SK-N-SH (cell line): ENCODE measurements at regions not wholly inside any gene's neighbourhood (a gene's known extent, or its start where the extent isn't known, plus 50 kb on each side); places are given as distances from the start of the nearest gene placed in this dataset.

Experiments used
- CTCF ChIA-PET: fragments of 300-600, 350-600 bp; formaldehyde crosslinking; extraction: SDS; loops from one replicate; lab custom pipeline; 2021; lab: Yijun Ruan, JAX
- POLR2A ChIA-PET: fragments of 350-600 bp; sonication (Branson Sonifier 250); formaldehyde crosslinking; extraction: SDS; loops from one replicate; lab custom pipeline; 2020; ENCODE audit warnings: antibody characterized with exemption, inconsistent platforms; lab: Yijun Ruan, JAX
- DNase-seq: peaks from one replicate; pipeline ENCODE4 v3.0.0; 2012
- H2AFZ ChIP-seq: fragments of 200-600 bp; sonication (generic); 2 replicates; pipeline ENCODE4 v1.8.1; 2016; ENCODE audit warnings: antibody characterized with exemption, mild to moderate bottlenecking, low read depth
- H3F3A ChIP-seq: fragments of 200-600 bp; sonication (generic); replicated peaks from 2 replicates; pipeline ENCODE3; 2016; ENCODE audit warnings: antibody characterized with exemption, mild to moderate bottlenecking; ENCODE audit not compliant: insufficient read depth
- H3K27ac ChIP-seq, 2 experiments: fragments of 200-500 bp in 1 of 2; fragments of 200-600 bp in 1 of 2; sonication (Bioruptor generic) in 1 of 2; sonication (generic), shearing (Covaris generic) in 1 of 2; 2 replicates each; pipeline versions ENCODE4 v1.5.1 to v1.6.1; 2014 to 2016; ENCODE audit warnings: low read depth in 2 of 2, inconsistent platforms in 1 of 2, low read length in 1 of 2, mild to moderate bottlenecking in 1 of 2, mixed read lengths in 1 of 2
- H3K27me3 ChIP-seq: fragments of 200-600 bp; sonication (generic), shearing (Covaris generic); 2 replicates; pipeline ENCODE4 v1.6.1; 2016; ENCODE audit warnings: mixed run types; ENCODE audit not compliant: insufficient read depth
- H3K36me3 ChIP-seq, 2 experiments: fragments of 200-500 bp in 1 of 2; fragments of 200-600 bp in 1 of 2; sonication (Bioruptor generic) in 1 of 2; sonication (generic) in 1 of 2; replicated peaks in 1 of 2; 2 replicates each; pipeline versions ENCODE3 to v1.5.1; 2014 to 2016; ENCODE audit warnings: low read length in 1 of 2, mild to moderate bottlenecking in 1 of 2; ENCODE audit not compliant: insufficient read depth in 2 of 2, control insufficient read depth in 1 of 2
- H3K4me1 ChIP-seq, 2 experiments: fragments of 200-500 bp in 1 of 2; fragments of 200-600 bp in 1 of 2; sonication (Bioruptor generic) in 1 of 2; sonication (generic), shearing (Covaris generic) in 1 of 2; 2 replicates each; pipeline versions ENCODE4 v1.5.1 to v1.6.1; 2014 to 2016; ENCODE audit warnings: low read depth in 1 of 2, low read length in 1 of 2, mixed run types in 1 of 2; ENCODE audit not compliant: insufficient read depth in 2 of 2, control insufficient read depth in 1 of 2
- H3K4me2 ChIP-seq: fragments of 200-600 bp; sonication (generic), shearing (Covaris generic); 2 replicates; pipeline ENCODE4 v1.6.1; 2017; ENCODE audit warnings: mixed run types
- H3K4me3 ChIP-seq, 2 experiments: fragments of 200-500 bp in 1 of 2; fragments of 200-600 bp in 1 of 2; sonication (Bioruptor generic) in 1 of 2; sonication (generic), shearing (Covaris generic) in 1 of 2; 2 replicates each; pipeline versions ENCODE4 v1.5.1 to v1.8.1; 2014 to 2016; ENCODE audit warnings: low read depth in 2 of 2, inconsistent platforms in 1 of 2, low read length in 1 of 2, mild to moderate bottlenecking in 1 of 2, mixed read lengths in 1 of 2, moderate library complexity in 1 of 2
- H3K79me2 ChIP-seq: fragments of 200-600 bp; sonication (generic); 2 replicates; pipeline ENCODE4 v1.8.1; 2017; ENCODE audit warnings: mild to moderate bottlenecking; ENCODE audit not compliant: insufficient read depth
- H3K9ac ChIP-seq: fragments of 200-600 bp; sonication (generic); 2 replicates; pipeline ENCODE4 v1.6.1; 2017; ENCODE audit warnings: mixed run types
- H3K9me2 ChIP-seq: fragments of 200-600 bp; sonication (generic); 2 replicates; pipeline ENCODE4 v1.6.1; 2017; ENCODE audit warnings: mixed run types
- H3K9me3 ChIP-seq: fragments of 200-600 bp; sonication (generic); 2 replicates; pipeline ENCODE4 v1.6.1; 2017; ENCODE audit warnings: mixed run types, mild to moderate bottlenecking, moderate library complexity
- H4K20me1 ChIP-seq: fragments of 200-600 bp; sonication (generic); 2 replicates; pipeline ENCODE4 v1.6.1; 2017; ENCODE audit warnings: mild to moderate bottlenecking, mixed run types; ENCODE audit not compliant: insufficient read depth
- CTCF ChIP-seq: fragments of 200-600 bp; sonication (generic); IDR thresholded peaks from 2 replicates; pipeline ENCODE4 v1.6.1; 2017; ENCODE audit warnings: antibody characterized with exemption, mild to moderate bottlenecking, moderate library complexity
- ELF1 ChIP-seq: IDR thresholded peaks from 2 replicates; pipeline ENCODE4 v1.4.0; 2012
- EP300 ChIP-seq, 2 experiments: IDR thresholded peaks; 2 replicates each; pipeline versions ENCODE4 v1.4.0 to v1.6.1; 2012; ENCODE audit warnings: borderline replicate concordance in 1 of 2, low read depth in 1 of 2, low read length in 1 of 2
- FOXM1 ChIP-seq: IDR thresholded peaks from 2 replicates; pipeline ENCODE4 v1.4.0; 2012; ENCODE audit warnings: low read depth, mild to moderate bottlenecking
- JUND ChIP-seq: IDR thresholded peaks from 2 replicates; pipeline ENCODE4 v1.4.0; 2012
- MAX ChIP-seq: IDR thresholded peaks from 2 replicates; pipeline ENCODE4 v1.4.0; 2012; ENCODE audit warnings: low read depth
- MEF2A ChIP-seq: IDR thresholded peaks from 2 replicates; pipeline ENCODE4 v1.4.0; 2012; ENCODE audit warnings: low read depth, borderline replicate concordance
- NRF1 ChIP-seq: IDR thresholded peaks from 2 replicates; pipeline ENCODE4 v1.6.1; 2012; ENCODE audit warnings: low read depth, mild to moderate bottlenecking, low read length
- PBX3 ChIP-seq: IDR thresholded peaks from 2 replicates; pipeline ENCODE4; 2012
- RCOR1 ChIP-seq: fragments of 150-350 bp; IDR thresholded peaks from 2 replicates; pipeline ENCODE4 v1.6.1; 2017; ENCODE audit warnings: antibody characterized with exemption, low read length
- RFX5 ChIP-seq: IDR thresholded peaks from 2 replicates; pipeline ENCODE4 v1.6.1; 2012; ENCODE audit warnings: mild to moderate bottlenecking, improper control_type of control experiment, low read length
- SMC3 ChIP-seq: IDR thresholded peaks from 2 replicates; pipeline ENCODE4 v1.6.1; 2012; ENCODE audit warnings: low read depth, low read length, improper control_type of control experiment
- TCF12 ChIP-seq: IDR thresholded peaks from 2 replicates; pipeline ENCODE4 v1.4.0; 2012
- USF2 ChIP-seq: fragments of 150-350 bp; IDR thresholded peaks from 2 replicates; pipeline ENCODE4 v1.6.1; 2017; ENCODE audit warnings: antibody characterized with exemption, low read length, low read depth, borderline replicate concordance
- WGBS: methylation state at CpG from one replicate; pipeline ENCODE4 v1.1.6; 2017; ENCODE audit warnings: low lambda C conversion rate; 5-methylcytosine and 5-hydroxymethylcytosine counted together

GRCh38 chr7:25726170-25726780 is 425.7 kb upstream of the NFE2L3 start:
- H4K20me1 ChIP-seq = no peaks in the 10 kb centered on the region
- peaks cover 0 to 5% of the 10 kb centered on the region in 2 experiments; a peak in 1 of 4 replicates for H3K4me1 ChIP-seq
- no peak for DNase-seq
- H3K9ac ChIP-seq = no peak overlapping the region
- 34% methylated on average over 8 of the region's 8 CpGs for WGBS
- H3K4me3 ChIP-seq = no peak overlapping the region
- no peak for TF ChIP-seq ELF1
- no peaks in the 10 kb centered on the region for H3K27me3 ChIP-seq
- H3F3A ChIP-seq = no peaks in the 10 kb centered on the region
- POLR2A ChIA-PET = interaction anchor here (0.6 kb wide), 1 partner anchor 22 kb away, joined by 4 read pairs; no protein-coding TSS in a partner anchor
- H3K27ac ChIP-seq = no peak overlapping the region
- CTCF ChIA-PET = interaction anchor here (1.4 to 2.2 kb wide), 5 partner anchors 8 to 161 kb away, joined by 4 to 8 read pairs (median 6); no protein-coding TSS in a partner anchor
- no peaks in the 10 kb centered on the region for H3K79me2 ChIP-seq
- H3K9me3 ChIP-seq = no peaks in the 10 kb centered on the region
- H3K4me2 ChIP-seq = no peak overlapping the region
- no peak overlapping the region for H2AFZ ChIP-seq
- no peaks in the 10 kb centered on the region for H3K9me2 ChIP-seq
- H3K36me3 ChIP-seq = no peaks in the 10 kb centered on the region

- Histone ChIP-seq H3K79me2 (no peaks in the 10 kb centered on the region), H2AFZ (no peak overlapping the region), H3K4me2 (no peak overlapping the region), H3K27ac (no peak overlapping the region), H3K27me3 (no peaks in the 10 kb centered on the region), H3K4me1 (peaks cover 0 to 5% of the 10 kb centered on the region in 2 experiments; a peak in 1 of 4 replicates), H3F3A (no peaks in the 10 kb centered on the region), H3K9me2 (no peaks in the 10 kb centered on the region), H3K4me3 (no peak overlapping the region), H3K9ac (no peak overlapping the region), H3K9me3 (no peaks in the 10 kb centered on the region), H4K20me1 (no peaks in the 10 kb centered on the region), H3K36me3 (no peaks in the 10 kb centered on the region)
- no peak for TF ChIP-seq MAX
- no peak for TF ChIP-seq EP300 (IDR thresholded peaks at IDR 0.05; ENCODE audit: borderline replicate concordance in 1 of 2, low read depth in 1 of 2, low read length in 1 of 2)
- TF ChIP-seq NRF1 = no peak
- no peak for TF ChIP-seq SMC3
- no peak for TF ChIP-seq FOXM1
- no peak for TF ChIP-seq PBX3
- TF ChIP-seq MEF2A = no peak
- TF ChIP-seq ELF1 = no peak
- TF ChIP-seq RCOR1 = no peak
- CTCF ChIA-PET = interaction anchor here (1.0 to 1.8 kb wide), 5 partner anchors 8 to 451 kb away, joined by 3 to 7 read pairs (median 4); no protein-coding TSS in a partner anchor
- POLR2A ChIA-PET = no interaction called here
- WGBS = 42% methylated on average over 8 of the region's 8 CpGs
- DNase-seq = no peak
These were observed 425.2 kb upstream of the NFE2L3 start for GRCh38 chr7:25726781-25727311.

GRCh38 chr7:25727446-25727845 is 424.6 kb upstream of the NFE2L3 start:
- Histone ChIP-seq H3K4me2 (no peak overlapping the region), H3K27me3 (no peaks in the 10 kb centered on the region), H4K20me1 (no peaks in the 10 kb centered on the region), H3F3A (no peaks in the 10 kb centered on the region), H3K4me1 (peaks cover 0 to 5% of the 10 kb centered on the region in 2 experiments; a peak in 1 of 4 replicates), H3K9ac (no peak overlapping the region), H3K4me3 (no peak overlapping the region), H3K36me3 (no peaks in the 10 kb centered on the region), H3K9me2 (no peaks in the 10 kb centered on the region), H3K9me3 (no peaks in the 10 kb centered on the region)
- ChIA-PET POLR2A (no interaction called here), CTCF (interaction anchor here (0.6 to 1.8 kb wide), 8 partner anchors 9 to 451 kb away, joined by 3 to 7 read pairs (median 3); no protein-coding TSS in a partner anchor)
- WGBS = 26% methylated on average over 2 of the region's 2 CpGs
- no peak for TF ChIP-seq TCF12
- no peak for TF ChIP-seq USF2
- no peak for TF ChIP-seq RFX5
- TF ChIP-seq JUND = no peak
- TF ChIP-seq CTCF = no peak
- no peak for TF ChIP-seq MAX
- TF ChIP-seq, all 33 proteins: peak for 0
- no peak for DNase-seq
- Histone ChIP-seq H2AFZ (no peak overlapping the region), H3K79me2 (no peaks in the 10 kb centered on the region), H3K27ac (no peak overlapping the region)
